ENCODE measurements at regions not wholly inside any gene's neighbourhood (a gene's known extent, or its start where the extent isn't known, plus 50 kb on each side); places are given as distances from the start of the nearest gene placed in this dataset.

GRCh38 chr20:24164360-24164759 is 175.8 kb upstream of the GGTLC1 start:
- intact Hi-C loops (cut with DNase I): loop anchor here in 7 of 10 donors (5.0 to 10.0 kb wide), 7 partner anchors 227 to 753 kb away; no protein-coding TSS in a partner anchor
- TF ChIP-seq CTCF (IDR thresholded peaks at IDR 0.05): peak in 8 of 9 donors; percentile 8 to 48 (median 38)
- Histone ChIP-seq H3K27ac (no peak overlapping the region), H3K9me3 (peaks cover 0 to 7% (median 0%) of the 10 kb centered on the region in 11 donors), H3K27me3 (peaks cover 0 to 6% (median 0%) of the 10 kb centered on the region in 7 donors), H3K4me1 (no peaks in the 10 kb centered on the region), H3K36me3 (no peaks in the 10 kb centered on the region), H3K4me3 (no peak overlapping the region)
- ATAC-seq (no peak), DNase-seq (no peak)
- WGBS, 2 donors: 34 to 44% methylated on average over 5 of the region's 5 CpGs

- ATAC-seq (no peak), DNase-seq (no peak)
- H3K27ac ChIP-seq: no peak overlapping the region
- H3K4me3 ChIP-seq: no peak overlapping the region
- H3K4me1 ChIP-seq: no peaks in the 10 kb centered on the region
- H3K36me3 ChIP-seq: no peaks in the 10 kb centered on the region
- TF ChIP-seq CTCF (IDR thresholded peaks at IDR 0.05): no peak
- 76 to 85% methylated on average over 2 of the region's 2 CpGs for WGBS, 2 donors
- intact Hi-C loops (cut with DNase I): loop anchor here in 7 of 10 donors (1.0 to 10.0 kb wide), 8 partner anchors 8 to 754 kb away; no protein-coding TSS in a partner anchor
- peaks cover 0 to 7% (median 0%) of the 10 kb centered on the region in 11 donors for H3K9me3 ChIP-seq
- H3K27me3 ChIP-seq: peaks cover 0 to 6% (median 0%) of the 10 kb centered on the region in 7 donors
These were observed 174.9 kb upstream of the GGTLC1 start for GRCh38 chr20:24163506-24163905.

GRCh38 chr20:24160563-24161281 is 172.1 kb upstream of the GGTLC1 start:
- Histone ChIP-seq H3K27ac (no peak overlapping the region), H3K4me3 (no peak overlapping the region), H3K9me3 (peaks cover 0 to 7% (median 0%) of the 10 kb centered on the region in 11 donors), H3K4me1 (no peaks in the 10 kb centered on the region), H3K27me3 (peaks cover 0 to 6% (median 0%) of the 10 kb centered on the region in 7 donors), H3K36me3 (no peaks in the 10 kb centered on the region)
- peak; percentile 22 to 38 for DNase-seq
- intact Hi-C loops (cut with DNase I): loop anchor here in 8 of 10 donors (2.0 to 10.0 kb wide), 8 partner anchors 223 to 758 kb away; no protein-coding TSS in a partner anchor
- ATAC-seq: peak in 5 of 8 donors; percentile 53 to 76 (median 67)
- WGBS, 2 donors: 25 to 29% methylated on average over 5 of the region's 5 CpGs
- TF ChIP-seq CTCF (IDR thresholded peaks at IDR 0.05): peak; percentile 40 to 78 (median 72)

GRCh38 chr20:24158281-24158680 is 169.7 kb upstream of the GGTLC1 start:
- intact Hi-C loops (cut with DNase I): loop anchor here in 2 of 10 donors (10.0 kb wide), 2 partner anchors 307 to 757 kb away; partner anchors contain the start of gene SYNDIG1 (in 1 of the 2)
- H3K9me3 ChIP-seq: peaks cover 0 to 6% (median 0%) of the 10 kb centered on the region in 11 donors
- no peak overlapping the region for H3K4me3 ChIP-seq
- ATAC-seq: no peak
- H3K27ac ChIP-seq: no peak overlapping the region
- peaks cover 0 to 4% (median 0%) of the 10 kb centered on the region in 9 donors for H3K4me1 ChIP-seq
- 11 to 12% methylated on average over 2 of the region's 2 CpGs for WGBS, 2 donors
- DNase-seq: no peak
- H3K27me3 ChIP-seq: peaks cover 0 to 6% (median 0%) of the 10 kb centered on the region in 7 donors
- H3K36me3 ChIP-seq: no peaks in the 10 kb centered on the region
- TF ChIP-seq CTCF (IDR thresholded peaks at IDR 0.05): no peak

Measured in heart right ventricle (tissue), 16 donors.